Thymus (tissue), 11 donors: ENCODE measurements at regions not wholly inside any gene's neighbourhood (a gene's known extent, or its start where the extent isn't known, plus 50 kb on each side); places are given as distances from the start of the nearest gene placed in this dataset.

ENCODE experiments used
- DNase-seq, 9 donors: peaks; one replicate each; pipeline ENCODE4 v3.0.0-alpha.2; 2013; ENCODE audit warnings: low spot score in 9 of 9, low read depth in 6 of 9, missing footprints in 1 of 9
- H3K27ac ChIP-seq, 2 donors: one replicate each; pipeline ENCODE4 v1.5.1; 2013; ENCODE audit warnings: control low read depth in 1 of 2, low read depth in 1 of 2, low read length in 1 of 2, mild to moderate bottlenecking in 1 of 2, moderate library complexity in 1 of 2
- H3K27me3 ChIP-seq, 2 donors: one replicate each; pipeline ENCODE4 v1.5.1; 2013; ENCODE audit warnings: low read length in 1 of 2; ENCODE audit not compliant: control insufficient read depth in 2 of 2, insufficient read depth in 1 of 2
- H3K36me3 ChIP-seq, 2 donors: one replicate each; pipeline ENCODE4 v1.5.1; 2013; ENCODE audit warnings: low read length in 1 of 2, mild to moderate bottlenecking in 1 of 2, moderate library complexity in 1 of 2; ENCODE audit not compliant: control insufficient read depth in 2 of 2, insufficient read depth in 2 of 2
- H3K4me1 ChIP-seq, 2 donors: one replicate each; pipeline ENCODE4 v1.5.1; 2013; ENCODE audit warnings: low read length in 2 of 2; ENCODE audit not compliant: control insufficient read depth in 2 of 2, insufficient read depth in 2 of 2
- H3K4me3 ChIP-seq, 2 donors: one replicate each; pipeline ENCODE4 v1.5.1; 2013; ENCODE audit warnings: low read length in 2 of 2, control low read depth in 1 of 2, mild to moderate bottlenecking in 1 of 2
- H3K9me3 ChIP-seq, 2 donors: one replicate each; pipeline ENCODE4 v1.5.1; 2013; ENCODE audit warnings: low read length in 1 of 2, mild to moderate bottlenecking in 1 of 2; ENCODE audit not compliant: control insufficient read depth in 2 of 2, insufficient read depth in 1 of 2
- WGBS: extraction: QIAGEN DNeasy Blood & Tissue Kit; methylation state at CpG from one replicate; pipeline ENCODE4 v1.1.7; 2013; 5-methylcytosine and 5-hydroxymethylcytosine counted together
- donor health status: healthy.

- Histone ChIP-seq H3K27ac (no peak overlapping the region), H3K9me3 (no peaks in the 10 kb centered on the region), H3K27me3 (no peaks in the 10 kb centered on the region), H3K4me3 (no peak overlapping the region), H3K36me3 (no peaks in the 10 kb centered on the region), H3K4me1 (peaks cover 0 to 2% of the 10 kb centered on the region in 2 donors)
- no peak for DNase-seq
- WGBS, result 72% methylated on average over 1 of the region's 1 CpG
Measured at GRCh38 chrY:12623204-12623603, 77.8 kb upstream of the USP9Y start.

- no peaks in the 10 kb centered on the region for H3K36me3 ChIP-seq
- DNase-seq, result no peak
- H3K27me3 ChIP-seq, result no peaks in the 10 kb centered on the region
- no peaks in the 10 kb centered on the region for H3K9me3 ChIP-seq
- H3K27ac ChIP-seq, result no peak overlapping the region
- no peaks in the 10 kb centered on the region for H3K4me1 ChIP-seq
- 61% methylated on average over 1 of the region's 1 CpG for WGBS
- no peak overlapping the region for H3K4me3 ChIP-seq
Measured at GRCh38 chrY:12642986-12643385, 58.0 kb upstream of the USP9Y start.

GRCh38 chrY:12643693-12644348 is 57.2 kb upstream of the USP9Y start:
- no peaks in the 10 kb centered on the region for H3K9me3 ChIP-seq
- WGBS, result 97% methylated on average over 5 of the region's 5 CpGs
- H3K4me3 ChIP-seq, result no peak overlapping the region
- H3K27ac ChIP-seq, result no peak overlapping the region
- no peaks in the 10 kb centered on the region for H3K36me3 ChIP-seq
- H3K4me1 ChIP-seq, result no peaks in the 10 kb centered on the region
- no peak for DNase-seq
- H3K27me3 ChIP-seq, result no peaks in the 10 kb centered on the region

- H3K9me3 ChIP-seq, result no peaks in the 10 kb centered on the region
- H3K4me3 ChIP-seq, result no peak overlapping the region
- 96% methylated on average over 2 of the region's 2 CpGs for WGBS
- no peaks in the 10 kb centered on the region for H3K36me3 ChIP-seq
- H3K4me1 ChIP-seq, result no peaks in the 10 kb centered on the region
- DNase-seq, result no peak
- H3K27me3 ChIP-seq, result no peaks in the 10 kb centered on the region
- H3K27ac ChIP-seq, result no peak overlapping the region
Measured at GRCh38 chrY:12651095-12651494, 49.9 kb upstream of the USP9Y start.
